Activated naive CD8-positive, alpha-beta T cell treated with anti-CD3 and anti-CD28 coated beads, Interleukin-2, amount 10 ng/mL, durations not matched to agents 7 days and 5 days (primary cell): ENCODE measurements at regions not wholly inside any gene's neighbourhood (a gene's known extent, or its start where the extent isn't known, plus 50 kb on each side); places are given as distances from the start of the nearest gene placed in this dataset.
"Not testable (repeated sequence)": the region's sequence is repeated elsewhere in the genome, so short reads cannot be mapped to it uniquely, and the experiment has no call there.

ENCODE experiments used
- ATAC-seq: fragments of 150-1000 bp; cut with Tn5 transposase; one replicate; pipeline ENCODE4 v1.10.0; 2021; ENCODE audit warnings: low read depth, moderate library complexity
- POLR2A ChIA-PET: fragments of 350-600 bp; sonication (Branson Sonifier 250); formaldehyde crosslinking; loops from one replicate; lab custom pipeline; 2021; ENCODE audit warnings: antibody characterized with exemption; lab: Charles Lee
- DNase-seq: peaks from one replicate; pipeline ENCODE4 v3.0.0; 2021
- H3K27ac Mint-ChIP-seq: one replicate; pipeline ENCODE4 v1.8.0; 2022; ENCODE audit warnings: mild to moderate bottlenecking, mixed read lengths
- H3K27me3 Mint-ChIP-seq: one replicate; pipeline ENCODE4 v1.8.0; 2022; ENCODE audit warnings: mild to moderate bottlenecking, moderate library complexity, mixed read lengths
- H3K36me3 Mint-ChIP-seq: one replicate; pipeline ENCODE4 v1.8.0; 2021; ENCODE audit warnings: mild to moderate bottlenecking, mixed read lengths
- H3K4me1 Mint-ChIP-seq: one replicate; pipeline ENCODE4 v1.8.0; 2021; ENCODE audit warnings: mixed read lengths
- H3K4me3 Mint-ChIP-seq: one replicate; pipeline ENCODE4 v1.8.0; 2022; ENCODE audit warnings: mild to moderate bottlenecking, moderate library complexity, mixed read lengths
- H3K9me3 Mint-ChIP-seq: one replicate; pipeline ENCODE4 v1.8.0; 2021; ENCODE audit warnings: mixed read lengths

DNA sequence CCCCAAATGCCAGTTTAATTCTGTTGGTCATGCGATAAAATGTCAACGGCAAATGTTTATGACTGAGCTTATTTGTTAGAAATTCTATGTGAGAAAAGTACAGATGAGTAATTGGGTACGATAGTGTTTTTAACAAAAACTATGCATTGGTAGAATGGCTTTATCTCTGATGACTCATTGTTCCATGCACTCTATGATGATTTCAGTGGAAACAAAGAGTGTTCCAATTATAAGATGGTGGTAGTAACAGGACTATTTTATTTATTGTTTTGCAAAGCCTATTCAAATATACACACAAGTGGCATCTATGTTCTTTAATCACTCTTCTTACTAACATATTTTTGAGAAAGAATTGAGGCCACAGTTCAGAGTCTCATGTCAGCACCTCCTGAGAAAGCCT, 353.7 kb upstream of the IRX2 start:
- DNase-seq (no peak), ATAC-seq (no peak)
- Mint-ChIP-seq H3K27me3 (peaks cover 22% of the 10 kb centered on the region), H3K27ac (no peak overlapping the region), H3K9me3 (no peaks in the 10 kb centered on the region), H3K4me3 (no peak overlapping the region), H3K4me1 (no peaks in the 10 kb centered on the region), H3K36me3 (no peaks in the 10 kb centered on the region)
- POLR2A ChIA-PET: no interaction called here

DNA sequence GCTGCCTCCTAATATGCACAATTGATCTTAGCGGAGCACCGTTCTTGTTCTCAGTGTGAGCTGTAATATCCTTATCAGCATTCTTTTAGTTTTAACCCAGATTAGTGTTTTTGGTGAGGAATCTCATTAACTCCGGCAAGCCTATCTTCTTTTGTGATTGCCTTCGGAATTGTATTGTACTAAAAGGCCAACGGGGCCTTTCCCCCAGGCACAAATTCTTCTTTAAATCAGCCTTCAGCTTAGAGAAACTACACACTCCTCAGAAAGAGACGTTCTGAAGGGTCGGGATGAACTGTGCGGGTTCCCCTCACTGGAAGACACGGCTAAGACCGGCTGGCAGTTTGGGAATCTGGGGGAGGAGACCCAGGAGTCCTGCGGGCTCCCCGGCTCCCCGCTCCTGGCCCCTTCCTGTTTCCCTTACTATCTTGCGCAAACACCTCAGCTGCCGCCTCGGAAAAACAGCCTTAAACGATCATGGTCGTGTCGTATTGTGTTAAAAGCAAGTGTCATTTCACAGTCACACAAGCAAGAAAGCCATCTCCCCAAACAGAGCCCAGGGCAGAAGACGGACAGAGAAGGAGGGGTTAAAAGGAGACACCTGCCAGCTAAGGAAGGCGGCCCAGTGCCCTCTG, 353.1 kb upstream of the IRX2 start:
- DNase-seq: no peak
- Mint-ChIP-seq H3K9me3 (no peaks in the 10 kb centered on the region), H3K4me1 (no peaks in the 10 kb centered on the region), H3K4me3 (no peak overlapping the region), H3K27ac (no peak overlapping the region), H3K27me3 (peaks cover 22% of the 10 kb centered on the region), H3K36me3 (no peaks in the 10 kb centered on the region)
- POLR2A ChIA-PET: no interaction called here
- no peak for ATAC-seq

DNA sequence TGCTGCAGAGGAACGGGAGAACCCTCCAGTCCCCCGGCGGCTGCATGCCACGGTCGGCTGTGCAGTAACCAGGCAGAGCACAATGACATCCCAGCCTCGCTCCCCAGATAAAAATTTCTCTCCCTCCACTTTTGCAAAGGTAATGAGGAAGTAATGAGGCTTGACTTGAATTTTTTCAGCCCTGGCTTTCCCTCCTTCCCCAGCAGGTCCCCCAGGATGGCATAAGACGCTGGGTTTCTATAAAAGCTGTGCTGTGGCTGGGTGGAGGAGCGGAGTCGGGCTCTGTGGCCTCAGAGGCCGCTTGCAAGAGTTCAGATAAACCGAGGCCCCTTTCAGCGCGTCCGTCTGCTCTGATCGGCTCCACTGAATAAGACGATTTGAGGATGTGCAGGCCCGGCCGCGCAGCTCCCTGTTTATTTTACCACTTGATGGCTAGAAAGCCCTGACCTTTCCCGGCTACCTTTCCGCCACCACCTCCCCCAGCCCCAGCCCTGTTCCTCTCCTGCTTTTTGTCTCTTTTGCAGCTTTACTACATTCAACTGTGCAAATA, 351.9 kb upstream of the IRX2 start:
- no peak for DNase-seq
- H3K27me3 Mint-ChIP-seq: peaks cover 22% of the 10 kb centered on the region

DNA sequence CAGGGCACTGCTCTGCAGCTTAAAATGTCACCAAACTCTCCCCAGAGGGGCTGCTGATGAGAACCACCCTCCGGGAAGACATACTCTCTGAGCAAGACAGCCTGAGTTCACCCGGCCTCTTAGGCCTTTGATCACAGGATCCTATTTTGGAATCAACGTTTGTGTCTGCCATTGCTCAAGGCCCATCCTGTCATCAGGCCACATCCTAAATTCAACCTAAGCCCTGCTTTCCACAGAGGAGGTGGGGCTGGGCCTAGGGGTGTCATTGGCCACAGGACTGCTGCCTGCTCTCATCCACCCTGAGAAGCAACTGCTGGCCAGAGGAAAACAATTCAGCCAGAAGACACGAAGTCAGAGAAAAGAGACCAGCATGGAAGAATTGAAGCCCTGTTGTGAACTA, 351.1 kb upstream of the IRX2 start:
- DNase-seq (no peak), ATAC-seq (no peak)
- H3K4me1 Mint-ChIP-seq: no peaks in the 10 kb centered on the region
- H3K4me3 Mint-ChIP-seq: no peak overlapping the region
- no peak overlapping the region for H3K27ac Mint-ChIP-seq
- peaks cover 22% of the 10 kb centered on the region for H3K27me3 Mint-ChIP-seq
- no peaks in the 10 kb centered on the region for H3K36me3 Mint-ChIP-seq
- H3K9me3 Mint-ChIP-seq: peaks cover 4% of the 10 kb centered on the region
- POLR2A ChIA-PET: no interaction called here

More for the DNA sequence above, 351.9 kb upstream of the IRX2 start:
- ATAC-seq: no peak
- Mint-ChIP-seq H3K4me3 (no peak overlapping the region), H3K27ac (no peak overlapping the region), H3K4me1 (no peaks in the 10 kb centered on the region), H3K9me3 (peaks cover 4% of the 10 kb centered on the region), H3K36me3 (no peaks in the 10 kb centered on the region)
- POLR2A ChIA-PET: no interaction called here

DNA sequence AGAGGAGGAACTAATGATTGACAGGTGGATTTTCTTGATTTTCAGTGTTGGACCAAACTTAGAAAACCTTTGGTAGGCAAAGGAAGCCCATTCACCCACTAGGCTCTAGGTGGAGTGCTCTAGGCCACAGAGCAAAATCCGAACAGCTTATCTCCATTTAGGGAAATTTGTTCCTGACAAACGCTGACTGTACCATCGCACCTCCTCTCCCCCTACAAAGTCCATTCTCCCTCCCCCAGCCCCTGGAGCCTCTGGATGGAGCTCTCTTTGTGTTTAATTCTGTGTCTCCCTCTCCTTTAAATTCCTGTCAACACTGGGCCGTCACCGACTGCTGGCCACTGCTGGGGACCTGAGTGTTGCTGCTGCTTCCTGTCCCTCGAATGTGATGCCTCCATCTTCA, 350.1 kb upstream of the IRX2 start:
- ATAC-seq (no peak), DNase-seq (no peak)
- Mint-ChIP-seq H3K36me3 (no peaks in the 10 kb centered on the region), H3K4me1 (no peaks in the 10 kb centered on the region), H3K9me3 (peaks cover 4% of the 10 kb centered on the region), H3K27me3 (peaks cover 20% of the 10 kb centered on the region), H3K27ac (no peak overlapping the region), H3K4me3 (no peak overlapping the region)
- POLR2A ChIA-PET: no interaction called here

DNA sequence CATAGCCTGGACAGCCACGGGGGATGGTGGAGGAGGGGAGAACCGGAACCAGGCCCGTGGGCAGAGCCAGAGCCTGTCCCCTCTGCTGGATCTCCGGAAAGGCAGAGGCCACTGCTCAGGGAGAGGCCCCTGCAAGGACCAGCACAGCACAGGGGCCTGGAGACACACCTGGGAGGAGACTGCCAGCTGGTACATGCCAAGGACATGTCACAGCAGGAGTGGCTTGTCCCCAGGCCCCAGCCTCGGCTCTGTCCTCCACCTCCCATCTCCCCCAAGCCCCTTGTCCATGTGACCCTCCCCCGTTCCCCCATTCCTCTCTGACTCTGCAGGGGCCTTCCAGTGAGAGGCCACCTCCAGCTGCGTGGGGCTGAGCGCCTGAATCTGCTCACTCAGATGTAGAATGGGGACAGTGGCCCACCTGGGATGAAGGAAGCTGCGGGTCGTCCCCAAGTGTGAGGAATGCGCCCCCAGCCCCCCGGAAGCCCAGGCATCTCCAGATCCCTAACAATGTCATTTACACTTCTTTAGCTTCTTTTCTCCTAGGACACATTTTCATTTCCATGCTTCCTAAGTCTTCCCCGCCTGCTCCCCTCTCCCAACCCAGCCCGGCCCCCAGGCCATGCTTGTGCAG, 349.6 kb upstream of the IRX2 start:
- ATAC-seq (no peak), DNase-seq (no peak)
- H3K4me3 Mint-ChIP-seq: no peak overlapping the region
- POLR2A ChIA-PET: no interaction called here
- no peaks in the 10 kb centered on the region for H3K36me3 Mint-ChIP-seq
- peaks cover 4% of the 10 kb centered on the region for H3K9me3 Mint-ChIP-seq
- H3K27ac Mint-ChIP-seq: no peak overlapping the region
- H3K27me3 Mint-ChIP-seq: peaks cover 20% of the 10 kb centered on the region
- no peaks in the 10 kb centered on the region for H3K4me1 Mint-ChIP-seq

DNA sequence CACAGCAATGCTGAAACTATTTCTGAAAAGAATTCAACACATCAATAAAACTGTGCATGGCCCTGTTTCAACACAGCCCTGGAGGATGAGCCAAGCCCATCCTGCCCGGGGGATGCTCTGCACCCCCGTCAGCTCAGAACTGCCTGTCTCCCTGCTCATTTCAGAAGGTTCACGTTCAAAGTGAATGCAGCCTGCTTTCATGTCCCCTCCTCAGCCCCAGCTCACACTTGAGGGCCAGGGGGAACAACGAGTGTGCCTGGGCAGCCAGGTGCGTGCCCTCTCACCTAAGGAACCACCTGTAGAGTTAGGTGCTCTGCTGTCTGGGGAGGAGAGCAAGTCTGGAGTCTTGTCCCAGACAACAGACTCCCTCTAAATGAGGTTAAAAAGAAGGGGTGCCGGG, 348.5 kb upstream of the IRX2 start:
- POLR2A ChIA-PET: no interaction called here
- no peak for ATAC-seq

DNA sequence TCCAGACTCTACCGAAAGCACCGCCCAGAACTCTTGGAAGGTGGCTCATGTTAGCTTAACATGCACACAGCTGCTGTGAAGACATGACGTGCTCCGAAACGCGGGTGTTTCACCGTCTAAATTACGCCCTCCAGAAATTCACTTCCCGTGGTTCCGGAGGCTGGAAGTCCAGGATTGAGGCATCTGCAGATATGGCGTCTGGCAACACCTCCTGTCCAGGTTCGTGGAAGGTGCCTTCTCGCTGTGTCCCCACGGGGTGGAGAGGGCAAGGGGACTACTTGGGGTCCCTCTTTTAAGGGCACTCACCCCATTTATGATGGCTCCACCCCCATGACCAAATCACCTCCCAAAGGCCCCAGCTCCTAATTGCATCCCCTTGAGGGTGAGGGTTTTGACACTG, 348.0 kb upstream of the IRX2 start:
- POLR2A ChIA-PET: no interaction called here
- no peaks in the 10 kb centered on the region for H3K4me1 Mint-ChIP-seq
- no peak overlapping the region for H3K27ac Mint-ChIP-seq
- DNase-seq: no peak
- ATAC-seq: no peak
- H3K36me3 Mint-ChIP-seq: no peaks in the 10 kb centered on the region
- peaks cover 4% of the 10 kb centered on the region for H3K9me3 Mint-ChIP-seq
- H3K4me3 Mint-ChIP-seq: no peak overlapping the region
- peaks cover 16% of the 10 kb centered on the region for H3K27me3 Mint-ChIP-seq

More for the DNA sequence above, 348.5 kb upstream of the IRX2 start:
- Mint-ChIP-seq H3K27me3 (peaks cover 20% of the 10 kb centered on the region), H3K27ac (no peak overlapping the region), H3K36me3 (no peaks in the 10 kb centered on the region), H3K9me3 (peaks cover 4% of the 10 kb centered on the region), H3K4me1 (no peaks in the 10 kb centered on the region), H3K4me3 (no peak overlapping the region)
- DNase-seq: no peak

DNA sequence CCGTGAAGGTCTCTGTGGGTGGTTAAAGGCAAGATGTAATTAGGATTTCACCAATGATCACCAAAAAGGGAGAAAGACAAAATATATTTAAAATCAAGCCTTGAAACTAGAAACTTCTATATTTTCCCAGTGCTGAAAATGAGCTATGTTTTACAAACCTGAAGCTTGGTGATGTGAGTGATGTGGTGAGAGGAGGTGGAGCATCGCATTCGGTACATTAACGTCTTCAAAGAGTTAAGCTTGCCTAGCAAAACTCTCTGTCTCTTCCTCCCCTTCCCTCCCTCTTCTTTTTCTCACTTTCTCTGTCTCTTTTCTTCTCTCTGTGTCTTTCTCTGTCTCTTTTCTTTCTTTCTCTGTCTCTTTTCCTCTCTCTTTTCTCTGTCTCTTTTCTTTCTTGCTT, 347.3 kb upstream of the IRX2 start:
- ATAC-seq (no peak), DNase-seq (no peak)
- Mint-ChIP-seq H3K36me3 (no peaks in the 10 kb centered on the region), H3K4me1 (no peaks in the 10 kb centered on the region), H3K27ac (no peak overlapping the region), H3K27me3 (peaks cover 9% of the 10 kb centered on the region), H3K4me3 (no peak overlapping the region), H3K9me3 (peaks cover 4% of the 10 kb centered on the region)
- POLR2A ChIA-PET: no interaction called here

DNA sequence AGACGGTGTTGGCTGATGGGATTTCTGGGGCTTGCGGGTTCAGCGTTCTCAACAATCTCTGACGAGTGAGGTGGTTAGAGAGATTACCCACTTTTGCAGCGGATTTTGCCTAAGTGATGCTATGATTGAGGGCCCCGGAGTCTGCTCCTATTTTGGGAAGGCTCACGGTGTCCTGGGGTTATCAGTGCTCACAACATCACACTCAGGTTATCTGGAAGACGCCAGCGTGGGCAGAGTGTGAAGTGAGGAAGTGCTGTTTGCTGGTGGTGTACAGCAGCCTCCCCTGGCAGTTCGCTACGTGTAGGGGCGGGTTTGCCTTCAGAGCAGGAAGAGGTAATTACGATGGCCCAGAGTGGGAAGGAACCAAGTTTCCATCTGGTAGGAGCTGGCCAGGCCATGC, 341.2 kb upstream of the IRX2 start:
- DNase-seq (no peak), ATAC-seq (no peak)
- Mint-ChIP-seq H3K4me1 (no peaks in the 10 kb centered on the region), H3K27me3 (no peaks in the 10 kb centered on the region), H3K9me3 (no peaks in the 10 kb centered on the region), H3K36me3 (no peaks in the 10 kb centered on the region), H3K4me3 (no peak overlapping the region), H3K27ac (no peak overlapping the region)
- POLR2A ChIA-PET: no interaction called here

DNA sequence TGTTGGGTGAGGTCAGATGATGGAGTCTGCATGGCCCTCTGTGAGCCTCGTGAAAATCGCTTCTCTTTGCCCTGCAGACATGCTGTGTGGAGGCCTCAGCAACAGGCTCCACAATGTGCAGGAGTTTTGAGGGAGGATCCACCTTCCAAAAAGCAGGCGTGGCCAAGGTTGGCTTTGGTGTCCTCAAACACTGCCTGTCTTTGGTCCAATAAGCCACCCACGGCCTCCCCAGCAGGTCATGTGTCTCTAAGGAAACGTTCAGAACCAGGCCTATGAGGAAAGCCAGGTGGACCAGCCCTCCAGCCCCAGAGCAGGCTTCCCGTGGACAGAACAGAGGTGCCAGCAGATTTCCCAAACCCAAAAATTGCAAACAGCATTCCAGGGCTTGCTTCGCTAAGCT, 340.7 kb upstream of the IRX2 start:
- H3K36me3 Mint-ChIP-seq: no peaks in the 10 kb centered on the region

DNA sequence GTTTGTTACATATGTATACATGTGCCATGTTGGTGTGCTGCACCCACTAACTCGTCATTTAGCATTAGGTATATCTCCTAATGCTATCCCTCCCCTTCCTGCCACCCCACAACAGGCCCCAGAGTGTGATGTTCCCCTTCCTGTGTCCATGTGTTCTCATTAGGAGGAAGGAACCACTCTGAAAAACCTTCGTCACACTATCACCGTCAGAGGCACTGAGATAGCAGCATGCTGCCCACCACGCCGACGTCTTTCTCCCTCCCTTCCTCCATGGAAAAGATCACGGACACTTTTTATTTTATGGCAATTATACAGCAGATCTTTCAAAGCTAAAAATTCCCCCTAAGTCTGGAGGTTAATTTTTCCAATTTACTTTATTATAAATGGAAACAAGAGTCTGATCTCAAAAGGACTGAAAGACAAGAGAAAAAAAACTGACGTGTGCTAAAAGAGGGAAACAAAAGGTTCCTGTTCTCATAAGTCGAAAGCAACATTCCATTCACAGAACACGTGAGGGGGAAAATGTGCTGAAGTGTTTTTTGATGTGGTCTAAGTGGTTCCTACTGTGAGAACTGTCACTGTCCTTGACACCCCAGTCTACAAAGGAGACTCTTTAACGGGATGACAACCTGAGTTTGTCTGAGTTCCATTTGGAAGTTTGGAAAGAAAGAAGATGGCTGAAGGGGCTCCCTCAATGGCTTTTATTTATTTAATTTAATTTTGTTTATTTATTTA, 339.7 kb upstream of the IRX2 start:
- Mint-ChIP-seq H3K27ac (no peak overlapping the region), H3K9me3 (no peaks in the 10 kb centered on the region), H3K4me3 (no peak overlapping the region), H3K27me3 (no peaks in the 10 kb centered on the region), H3K36me3 (no peaks in the 10 kb centered on the region), H3K4me1 (no peaks in the 10 kb centered on the region)
- ATAC-seq (no peak), DNase-seq (no peak)
- POLR2A ChIA-PET: no interaction called here

More for the DNA sequence above, 340.7 kb upstream of the IRX2 start:
- H3K4me3 Mint-ChIP-seq: no peak overlapping the region
- POLR2A ChIA-PET: no interaction called here
- DNase-seq (no peak), ATAC-seq (no peak)
- no peaks in the 10 kb centered on the region for H3K27me3 Mint-ChIP-seq
- H3K9me3 Mint-ChIP-seq: no peaks in the 10 kb centered on the region
- no peaks in the 10 kb centered on the region for H3K4me1 Mint-ChIP-seq
- no peak overlapping the region for H3K27ac Mint-ChIP-seq

DNA sequence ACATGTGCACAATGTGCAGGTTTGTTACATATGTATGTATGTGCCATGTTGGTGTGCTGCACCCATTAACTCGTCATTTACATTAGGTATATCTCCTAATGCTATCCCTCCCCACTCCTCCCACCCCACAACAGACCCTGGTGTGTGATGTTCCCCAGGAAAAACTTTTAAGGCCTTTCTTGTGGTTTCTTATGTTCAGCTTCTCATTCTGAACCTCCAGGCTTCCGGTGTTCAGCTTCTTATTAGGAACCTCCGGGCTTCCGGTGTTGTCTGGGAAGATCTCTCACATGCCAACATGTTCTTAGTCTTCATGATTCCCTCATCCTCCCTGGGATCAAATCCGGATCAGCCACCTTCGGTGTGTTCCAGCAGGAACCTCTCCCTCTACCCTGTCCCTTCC, 338.8 kb upstream of the IRX2 start:
- ATAC-seq, DNase-seq, H3K4me1 Mint-ChIP-seq, H3K4me3 Mint-ChIP-seq, H3K9me3 Mint-ChIP-seq, H3K27ac Mint-ChIP-seq, H3K36me3 Mint-ChIP-seq, POLR2A ChIA-PET, H3K27me3 Mint-ChIP-seq: not testable (repeated sequence)

DNA sequence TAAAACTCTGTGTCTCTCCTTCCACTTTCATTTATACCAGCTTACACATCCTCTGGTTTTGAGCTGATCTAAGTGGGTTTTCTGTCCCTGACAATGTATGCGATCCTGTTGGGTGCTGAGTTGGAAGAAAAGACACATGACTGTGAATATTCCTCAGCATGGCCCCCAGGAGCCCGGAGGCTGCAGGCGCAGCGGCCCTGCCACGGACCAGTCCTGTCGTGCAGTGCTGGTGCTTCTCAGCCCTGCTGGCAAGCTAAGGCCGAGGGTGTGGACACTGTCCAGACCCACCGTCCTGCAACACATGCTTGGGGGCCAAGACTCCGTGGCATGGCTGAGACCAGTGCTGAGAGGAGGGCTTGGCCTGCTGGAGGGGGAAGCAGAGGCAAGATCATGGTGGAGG, 328.9 kb upstream of the IRX2 start:
- no peaks in the 10 kb centered on the region for H3K27me3 Mint-ChIP-seq
- H3K36me3 Mint-ChIP-seq: no peaks in the 10 kb centered on the region
- H3K9me3 Mint-ChIP-seq: peaks cover 15% of the 10 kb centered on the region
- POLR2A ChIA-PET: no interaction called here
- H3K4me1 Mint-ChIP-seq: no peaks in the 10 kb centered on the region
- DNase-seq (no peak), ATAC-seq (no peak)
- H3K27ac Mint-ChIP-seq: no peak overlapping the region
- H3K4me3 Mint-ChIP-seq: no peak overlapping the region
